H9 (cell line): ENCODE measurements at regions not wholly inside any gene's neighbourhood (a gene's known extent, or its start where the extent isn't known, plus 50 kb on each side); places are given as distances from the start of the nearest gene placed in this dataset.

Experiments used
- DNase-seq: peaks from one replicate; pipeline ENCODE4 v3.0.0-alpha.2; 2017
- H2AFZ ChIP-seq: one replicate; pipeline ENCODE4 v1.6.1; 2013; ENCODE audit warnings: mild to moderate bottlenecking, low read length, control low read depth, moderate library complexity
- H2AK5ac ChIP-seq: 2 replicates; pipeline ENCODE4 v1.6.1; 2013; ENCODE audit warnings: low read length, control low read depth, mixed read lengths; ENCODE audit not compliant: insufficient read length
- H2BK120ac ChIP-seq: one replicate; pipeline ENCODE4 v1.6.1; 2013; ENCODE audit warnings: low read depth, mild to moderate bottlenecking, low read length, control low read depth, inconsistent platforms; ENCODE audit not compliant: poor library complexity, severe bottlenecking
- H2BK12ac ChIP-seq: 2 replicates; pipeline ENCODE4 v1.6.1; 2013; ENCODE audit warnings: low read length, control low read depth, mixed read lengths, low read depth; ENCODE audit not compliant: insufficient read length
- H2BK15ac ChIP-seq: 2 replicates; pipeline ENCODE4 v1.6.1; 2013; ENCODE audit warnings: low read depth, low read length, control low read depth
- H2BK20ac ChIP-seq: one replicate; pipeline ENCODE4 v1.6.1; 2013; ENCODE audit warnings: low read depth, mild to moderate bottlenecking, low read length, control low read depth, inconsistent platforms; ENCODE audit not compliant: poor library complexity, severe bottlenecking
- H2BK5ac ChIP-seq: 2 replicates; pipeline ENCODE4 v1.6.1; 2013; ENCODE audit warnings: low read length, control low read depth, mixed read lengths; ENCODE audit not compliant: insufficient read length
- H3K14ac ChIP-seq: 2 replicates; pipeline ENCODE4 v1.6.1; 2013; ENCODE audit warnings: low read length, control low read depth; ENCODE audit not compliant: insufficient read depth
- H3K18ac ChIP-seq: 2 replicates; pipeline ENCODE4 v1.6.1; 2013; ENCODE audit warnings: low read depth, mild to moderate bottlenecking, mixed read lengths, low read length, control low read depth; ENCODE audit not compliant: insufficient read length
- H3K23ac ChIP-seq: 2 replicates; pipeline ENCODE4 v1.6.1; 2013; ENCODE audit warnings: low read length, control low read depth, mixed read lengths, low read depth; ENCODE audit not compliant: insufficient read length
- H3K23me2 ChIP-seq: 2 replicates; pipeline ENCODE4 v1.6.1; 2013; ENCODE audit warnings: low read depth, mild to moderate bottlenecking, mixed read lengths, low read length, control low read depth; ENCODE audit not compliant: insufficient read length, poor library complexity, severe bottlenecking
- H3K27ac ChIP-seq: 2 replicates; pipeline ENCODE4 v1.5.1; 2013; ENCODE audit warnings: low read length, control low read depth, mixed read lengths, low read depth; ENCODE audit not compliant: insufficient read length
- H3K27me3 ChIP-seq: 2 replicates; pipeline ENCODE4 v1.6.1; 2013; ENCODE audit warnings: low read length, control low read depth, inconsistent platforms; ENCODE audit not compliant: insufficient read depth
- H3K4ac ChIP-seq: 2 replicates; pipeline ENCODE4 v1.6.1; 2013; ENCODE audit warnings: low read depth, mild to moderate bottlenecking, control low read depth, inconsistent platforms, low read length, moderate library complexity
- H3K4me1 ChIP-seq: 2 replicates; pipeline ENCODE4 v1.6.1; 2013; ENCODE audit warnings: low read length, control low read depth, inconsistent platforms; ENCODE audit not compliant: insufficient read depth
- H3K4me2 ChIP-seq: 2 replicates; pipeline ENCODE4 v1.6.1; 2013; ENCODE audit warnings: low read length, control low read depth, mixed read lengths; ENCODE audit not compliant: insufficient read length, insufficient read depth
- H3K56ac ChIP-seq: 2 replicates; pipeline ENCODE4 v1.6.1; 2013; ENCODE audit warnings: low read depth, mild to moderate bottlenecking, mixed read lengths, low read length, control low read depth; ENCODE audit not compliant: insufficient read length
- H3K79me1 ChIP-seq: 2 replicates; pipeline ENCODE4 v1.6.1; 2013; ENCODE audit warnings: low read depth, mild to moderate bottlenecking, moderate library complexity, low read length, control low read depth, inconsistent platforms; ENCODE audit not compliant: insufficient read depth, poor library complexity, severe bottlenecking
- H3K79me2 ChIP-seq: 2 replicates; pipeline ENCODE4 v1.6.1; 2013; ENCODE audit warnings: low read length, control low read depth, inconsistent platforms; ENCODE audit not compliant: insufficient read depth
- H3K9ac ChIP-seq: 2 replicates; pipeline ENCODE4 v1.6.1; 2013; ENCODE audit warnings: low read length, control low read depth, mixed read lengths; ENCODE audit not compliant: insufficient read length; ENCODE audit errors: extremely low read depth
- H3K9me3 ChIP-seq: one replicate; pipeline ENCODE4 v1.6.1; 2013; ENCODE audit warnings: low read depth, low read length, inconsistent platforms; ENCODE audit not compliant: control insufficient read depth
- H3T11ph ChIP-seq: one replicate; pipeline ENCODE4 v1.6.1; 2013; ENCODE audit warnings: mild to moderate bottlenecking, low read length, control low read depth, inconsistent platforms
- H4K20me1 ChIP-seq: one replicate; pipeline ENCODE4 v1.6.1; 2013; ENCODE audit not compliant: control insufficient read depth, insufficient read length, insufficient read depth
- H4K5ac ChIP-seq: 2 replicates; pipeline ENCODE4 v1.6.1; 2013; ENCODE audit warnings: low read depth, mild to moderate bottlenecking, mixed read lengths, low read length, control low read depth; ENCODE audit not compliant: insufficient read length
- H4K8ac ChIP-seq: replicated peaks from 2 replicates; pipeline ENCODE4 v1.6.1; 2013; ENCODE audit warnings: low read length, control low read depth, mixed read lengths, low read depth; ENCODE audit not compliant: insufficient read length
- H4K91ac ChIP-seq: 2 replicates; pipeline ENCODE4 v1.6.1; 2013; ENCODE audit warnings: low read depth, mild to moderate bottlenecking, moderate library complexity, mixed read lengths, low read length, control low read depth; ENCODE audit not compliant: insufficient read length
- H3K27ac Mint-ChIP-seq, 3 experiments: 2 replicates in 2 of 3; 3 replicates in 1 of 3; pipeline ENCODE4 v1.8.0; 2020 to 2021; ENCODE audit warnings: mixed read lengths in 3 of 3, mild to moderate bottlenecking in 1 of 3, moderate library complexity in 1 of 3
- H3K27me3 Mint-ChIP-seq: 2 replicates; pipeline ENCODE4 v1.8.0; 2021; ENCODE audit warnings: low read depth, mild to moderate bottlenecking, moderate library complexity, mixed read lengths
- H3K36me3 Mint-ChIP-seq, 3 experiments: 2 replicates in 2 of 3; 3 replicates in 1 of 3; pipeline ENCODE4 v1.8.0; 2020 to 2021; ENCODE audit warnings: low read depth in 3 of 3, mixed read lengths in 3 of 3; ENCODE audit not compliant: insufficient read depth in 1 of 3
- H3K4me1 Mint-ChIP-seq, 2 experiments: 2 replicates each; pipeline ENCODE4 v1.8.0; 2020; ENCODE audit warnings: mixed read lengths in 2 of 2
- H3K4me3 Mint-ChIP-seq, 2 experiments: 2 replicates in 1 of 2; 3 replicates in 1 of 2; pipeline ENCODE4 v1.8.0; 2020 to 2021; ENCODE audit warnings: mild to moderate bottlenecking in 2 of 2, mixed read lengths in 2 of 2, moderate library complexity in 1 of 2
- H3K9me3 Mint-ChIP-seq, 2 experiments: 2 replicates in 1 of 2; 3 replicates in 1 of 2; pipeline ENCODE4 v1.8.0; 2020; ENCODE audit warnings: mild to moderate bottlenecking in 2 of 2, mixed read lengths in 2 of 2, moderate library complexity in 1 of 2
- CTCF ChIP-seq: fragments of 200-600 bp; sonication (generic); conservative IDR thresholded peaks from 3 replicates; pipeline ENCODE4 v1.8.0; 2021; ENCODE audit warnings: antibody characterized with exemption, mild to moderate bottlenecking
- WGBS: extraction: QIAGEN DNeasy Blood & Tissue Kit; methylation state at CpG from one replicate; pipeline ENCODE4 v1.1.7; 2013; ENCODE audit warnings: missing lambda C conversion rate, low lambda C conversion rate, mixed read lengths; ENCODE audit not compliant: insufficient read length; ENCODE audit errors: extremely low coverage; 5-methylcytosine and 5-hydroxymethylcytosine counted together

GRCh38 chr16:87006021-87006420, 311.2 kb downstream of the C16orf95 start:
- Histone ChIP-seq H2BK12ac (no peak overlapping the region), H3K18ac (no peak overlapping the region), H2BK20ac (no peak overlapping the region), H4K8ac (no peak overlapping the region), H3K79me2 (no peaks in the 10 kb centered on the region), H3K27ac (no peak overlapping the region), H3K9me3 (no peaks in the 10 kb centered on the region), H3K4me2 (no peak overlapping the region), H3K9ac (no peak overlapping the region), H2BK5ac (no peak overlapping the region), H4K5ac (no peak overlapping the region), H4K91ac (no peak overlapping the region), H2AFZ (no peak overlapping the region), H3K23me2 (no peaks in the 10 kb centered on the region), H2AK5ac (no peak overlapping the region), H3K14ac (no peak overlapping the region; the same call in 1 of the 2 replicates), H2BK15ac (no peak overlapping the region), H3K27me3 (no peaks in the 10 kb centered on the region), H3T11ph (no peak overlapping the region), H2BK120ac (no peak overlapping the region), H3K56ac (no peak overlapping the region), H3K23ac (no peak overlapping the region), H3K79me1 (no peaks in the 10 kb centered on the region), H4K20me1 (no peaks in the 10 kb centered on the region), H3K4ac (no peak overlapping the region), H3K4me1 (no peaks in the 10 kb centered on the region)
- DNase-seq, result no peak
- peaks cover 13 to 14% of the 10 kb centered on the region in 2 experiments for H3K9me3 Mint-ChIP-seq
- H3K4me1 Mint-ChIP-seq, result no peaks in the 10 kb centered on the region
- no peak for TF ChIP-seq CTCF
- no peak overlapping the region for H3K4me3 Mint-ChIP-seq
- H3K27me3 Mint-ChIP-seq, result peaks cover 8% of the 10 kb centered on the region
- WGBS, result no CpG with 5 or more reads among the region's 6 CpGs
- H3K36me3 Mint-ChIP-seq, result peaks cover 2 to 10% (median 4%) of the 10 kb centered on the region in 3 experiments; a peak in 4 of 7 replicates
- H3K27ac Mint-ChIP-seq, result no peak overlapping the region
